ENCODE measurements at regions not wholly inside any gene's neighbourhood (a gene's known extent, or its start where the extent isn't known, plus 50 kb on each side); places are given as distances from the start of the nearest gene placed in this dataset.

- TF ChIP-seq STAT1 (IDR thresholded peaks at IDR 0.05; ENCODE audit: unreplicated experiment): no peak
- TF ChIP-seq EZH2 (IDR thresholded peaks at IDR 0.05; ENCODE audit: low read depth, unreplicated experiment): no peak
- TF ChIP-seq, protein P1, sequence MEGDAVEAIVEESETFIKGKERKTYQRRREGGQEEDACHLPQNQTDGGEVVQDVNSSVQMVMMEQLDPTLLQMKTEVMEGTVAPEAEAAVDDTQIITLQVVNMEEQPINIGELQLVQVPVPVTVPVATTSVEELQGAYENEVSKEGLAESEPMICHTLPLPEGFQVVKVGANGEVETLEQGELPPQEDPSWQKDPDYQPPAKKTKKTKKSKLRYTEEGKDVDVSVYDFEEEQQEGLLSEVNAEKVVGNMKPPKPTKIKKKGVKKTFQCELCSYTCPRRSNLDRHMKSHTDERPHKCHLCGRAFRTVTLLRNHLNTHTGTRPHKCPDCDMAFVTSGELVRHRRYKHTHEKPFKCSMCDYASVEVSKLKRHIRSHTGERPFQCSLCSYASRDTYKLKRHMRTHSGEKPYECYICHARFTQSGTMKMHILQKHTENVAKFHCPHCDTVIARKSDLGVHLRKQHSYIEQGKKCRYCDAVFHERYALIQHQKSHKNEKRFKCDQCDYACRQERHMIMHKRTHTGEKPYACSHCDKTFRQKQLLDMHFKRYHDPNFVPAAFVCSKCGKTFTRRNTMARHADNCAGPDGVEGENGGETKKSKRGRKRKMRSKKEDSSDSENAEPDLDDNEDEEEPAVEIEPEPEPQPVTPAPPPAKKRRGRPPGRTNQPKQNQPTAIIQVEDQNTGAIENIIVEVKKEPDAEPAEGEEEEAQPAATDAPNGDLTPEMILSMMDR (conservative IDR thresholded peaks at IDR 0.05; ENCODE audit: low read depth in 2 of 2): no peak
- no peak for TF ChIP-seq CREB1 (CRISPR knock-in tag; IDR thresholded peaks at IDR 0.05; ENCODE audit: low read depth)
- no peak for TF ChIP-seq POLR2AphosphoS5 (IDR thresholded peaks at IDR 0.05; ENCODE audit: low read depth)
- TF ChIP-seq EZH2phosphoT487 (IDR thresholded peaks at IDR 0.05; ENCODE audit: unreplicated experiment): no peak
- TF ChIP-seq, protein P2, sequence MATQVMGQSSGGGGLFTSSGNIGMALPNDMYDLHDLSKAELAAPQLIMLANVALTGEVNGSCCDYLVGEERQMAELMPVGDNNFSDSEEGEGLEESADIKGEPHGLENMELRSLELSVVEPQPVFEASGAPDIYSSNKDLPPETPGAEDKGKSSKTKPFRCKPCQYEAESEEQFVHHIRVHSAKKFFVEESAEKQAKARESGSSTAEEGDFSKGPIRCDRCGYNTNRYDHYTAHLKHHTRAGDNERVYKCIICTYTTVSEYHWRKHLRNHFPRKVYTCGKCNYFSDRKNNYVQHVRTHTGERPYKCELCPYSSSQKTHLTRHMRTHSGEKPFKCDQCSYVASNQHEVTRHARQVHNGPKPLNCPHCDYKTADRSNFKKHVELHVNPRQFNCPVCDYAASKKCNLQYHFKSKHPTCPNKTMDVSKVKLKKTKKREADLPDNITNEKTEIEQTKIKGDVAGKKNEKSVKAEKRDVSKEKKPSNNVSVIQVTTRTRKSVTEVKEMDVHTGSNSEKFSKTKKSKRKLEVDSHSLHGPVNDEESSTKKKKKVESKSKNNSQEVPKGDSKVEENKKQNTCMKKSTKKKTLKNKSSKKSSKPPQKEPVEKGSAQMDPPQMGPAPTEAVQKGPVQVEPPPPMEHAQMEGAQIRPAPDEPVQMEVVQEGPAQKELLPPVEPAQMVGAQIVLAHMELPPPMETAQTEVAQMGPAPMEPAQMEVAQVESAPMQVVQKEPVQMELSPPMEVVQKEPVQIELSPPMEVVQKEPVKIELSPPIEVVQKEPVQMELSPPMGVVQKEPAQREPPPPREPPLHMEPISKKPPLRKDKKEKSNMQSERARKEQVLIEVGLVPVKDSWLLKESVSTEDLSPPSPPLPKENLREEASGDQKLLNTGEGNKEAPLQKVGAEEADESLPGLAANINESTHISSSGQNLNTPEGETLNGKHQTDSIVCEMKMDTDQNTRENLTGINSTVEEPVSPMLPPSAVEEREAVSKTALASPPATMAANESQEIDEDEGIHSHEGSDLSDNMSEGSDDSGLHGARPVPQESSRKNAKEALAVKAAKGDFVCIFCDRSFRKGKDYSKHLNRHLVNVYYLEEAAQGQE (IDR thresholded peaks at IDR 0.05; ENCODE audit: unreplicated experiment): no peak
- TF ChIP-seq ETS1 (IDR thresholded peaks at IDR 0.05): no peak
- no peak for TF ChIP-seq NANOG (IDR thresholded peaks at IDR 0.05; ENCODE audit: borderline replicate concordance)
These were observed 388.9 kb upstream of the CNTNAP5 start for GRCh38 chr2:123636232-123636631.

Data from GM23338 (cell line).